NCI-H345 (cell line): ENCODE measurements at regions not wholly inside any gene's neighbourhood (a gene's known extent, or its start where the extent isn't known, plus 50 kb on each side); places are given as distances from the start of the nearest gene placed in this dataset.
"Not testable (repeated sequence)": the region's sequence is repeated elsewhere in the genome, so short reads cannot be mapped to it uniquely, and the experiment has no call there.

ENCODE experiments used
- DNase-seq: peaks from one replicate; lab custom pipeline; 2025; lab: John Stamatoyannopoulos, UW

DNA sequence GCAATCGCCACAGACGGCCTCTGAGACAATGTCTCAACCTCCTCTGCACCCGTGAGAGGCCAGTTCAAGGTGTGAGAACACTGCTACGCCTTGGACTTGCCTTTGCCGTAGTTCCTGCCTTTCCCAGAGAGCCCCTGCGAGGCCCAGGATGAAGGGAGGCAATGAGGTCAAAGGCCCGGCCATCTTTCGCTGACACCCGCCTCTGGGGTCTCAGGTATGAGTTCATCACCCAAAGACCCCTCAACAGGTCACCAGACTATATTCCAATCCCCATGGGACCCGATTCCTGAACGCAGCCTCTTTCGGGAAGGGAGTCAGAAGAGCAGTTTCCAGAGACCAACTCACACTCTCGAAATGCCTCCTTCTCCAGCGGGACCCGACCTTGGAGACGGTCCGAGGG lies 573.5 kb downstream of the KCNJ18 start:
- no peak for DNase-seq

DNA sequence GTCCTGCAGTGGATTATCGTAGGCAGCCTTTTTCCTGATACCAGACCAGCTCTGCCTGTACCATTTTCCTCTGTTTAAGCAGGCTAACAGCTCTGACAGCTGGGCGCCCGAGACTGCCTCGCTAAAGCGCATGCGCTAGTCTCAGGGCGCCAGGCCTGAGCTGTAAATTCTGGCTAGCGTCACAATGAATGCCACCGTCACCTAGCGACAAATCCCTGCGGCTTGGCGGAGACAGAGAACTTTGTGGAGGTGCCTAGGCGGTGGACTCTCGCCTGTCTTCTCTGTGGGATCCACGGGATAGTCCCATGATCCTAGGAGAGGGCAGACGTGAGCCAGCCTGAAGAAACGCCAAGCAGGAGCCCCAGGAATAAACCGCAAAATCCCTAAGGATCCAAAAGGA lies 573.9 kb downstream of the KCNJ18 start:
- DNase-seq, result no peak

DNA sequence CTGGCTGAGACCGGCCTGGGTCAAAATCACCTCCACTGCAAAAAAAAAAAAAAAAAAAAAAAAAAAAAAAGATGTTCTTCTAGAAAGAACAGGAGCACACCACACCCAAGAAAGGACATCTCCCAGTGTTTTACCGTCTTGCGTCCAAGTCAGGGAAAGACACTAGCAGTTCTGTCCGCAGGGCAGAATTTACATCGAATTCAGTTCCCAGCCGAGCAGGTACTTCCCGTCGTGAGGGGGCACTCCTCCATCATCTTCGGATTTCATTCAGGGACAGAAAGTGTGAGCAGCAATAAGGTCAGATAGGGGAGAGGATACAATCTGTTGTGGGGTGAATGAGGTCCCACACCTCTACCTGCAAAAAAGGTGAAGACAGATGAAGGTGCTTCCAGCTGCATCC lies 574.7 kb downstream of the KCNJ18 start:
- no peak for DNase-seq

DNA sequence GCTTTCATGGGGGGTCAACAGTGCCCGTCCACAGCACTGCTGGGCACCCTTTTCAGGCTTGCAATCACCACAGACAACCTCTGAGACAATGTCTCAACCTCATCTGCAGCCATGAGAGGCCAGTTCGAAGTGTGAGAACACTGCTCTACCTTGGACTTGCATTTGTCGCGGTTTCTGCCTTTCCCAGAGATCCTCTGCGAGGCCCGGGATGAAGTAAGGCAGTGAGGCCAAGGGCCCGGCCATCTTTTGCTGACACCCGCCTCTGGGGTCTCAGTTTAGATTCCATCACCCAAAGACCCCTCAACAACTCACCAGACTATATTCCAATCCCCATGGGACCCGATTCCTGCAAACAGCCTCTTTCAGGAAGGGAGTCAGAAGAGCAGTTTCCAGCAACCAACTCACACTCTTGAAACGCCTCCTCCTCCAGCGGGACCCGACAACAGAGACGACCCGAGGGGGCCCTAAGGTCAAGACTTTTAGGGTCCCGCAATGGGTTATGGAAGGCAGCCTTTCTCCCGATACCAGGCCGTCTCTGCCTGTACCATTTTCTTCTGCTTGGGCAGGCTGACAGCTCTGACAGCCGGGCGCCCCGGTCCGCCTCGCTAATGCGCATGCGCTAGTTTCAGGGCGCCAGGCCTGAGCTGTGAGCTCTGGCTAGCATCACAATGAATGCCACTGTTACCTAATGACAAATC lies 576.0 kb downstream of the KCNJ18 start:
- no peak for DNase-seq

DNA sequence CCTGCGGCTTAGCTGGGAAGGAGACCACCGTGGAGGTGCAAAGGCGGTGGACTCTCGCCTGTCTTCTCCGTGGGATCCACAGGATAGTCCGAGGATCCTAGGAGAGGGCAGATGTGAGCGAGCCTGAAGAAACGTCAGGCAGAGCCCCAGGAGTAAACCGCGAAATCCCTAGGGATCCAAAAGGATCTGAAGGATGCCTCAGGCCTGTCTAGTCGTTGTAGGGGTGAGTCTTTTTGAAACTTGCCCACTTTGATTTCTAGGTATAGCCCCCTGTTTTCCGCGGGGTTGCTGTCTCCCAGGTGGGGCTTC lies 576.5 kb downstream of the KCNJ18 start:
- no peak for DNase-seq

DNA sequence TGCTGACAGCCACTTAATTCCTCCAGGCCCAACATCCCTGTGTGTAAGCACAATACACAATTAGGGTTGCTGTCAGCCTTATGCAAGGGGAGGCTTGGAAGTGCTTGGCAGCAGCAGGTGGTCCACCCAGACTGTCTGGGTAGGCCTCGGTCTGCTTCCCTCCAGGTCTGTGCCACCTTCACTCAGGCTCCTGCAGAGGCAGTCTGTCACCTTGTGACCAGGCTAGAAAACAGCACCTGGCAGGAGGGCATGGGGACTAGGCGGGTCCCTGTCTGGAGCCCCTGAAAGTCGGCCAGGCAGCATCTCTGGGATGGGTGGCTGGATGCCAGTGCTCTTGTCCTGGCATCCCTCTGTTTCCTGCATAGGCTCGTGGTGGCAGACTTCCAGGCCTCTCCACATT lies 578.1 kb downstream of the KCNJ18 start:
- no peak for DNase-seq

DNA sequence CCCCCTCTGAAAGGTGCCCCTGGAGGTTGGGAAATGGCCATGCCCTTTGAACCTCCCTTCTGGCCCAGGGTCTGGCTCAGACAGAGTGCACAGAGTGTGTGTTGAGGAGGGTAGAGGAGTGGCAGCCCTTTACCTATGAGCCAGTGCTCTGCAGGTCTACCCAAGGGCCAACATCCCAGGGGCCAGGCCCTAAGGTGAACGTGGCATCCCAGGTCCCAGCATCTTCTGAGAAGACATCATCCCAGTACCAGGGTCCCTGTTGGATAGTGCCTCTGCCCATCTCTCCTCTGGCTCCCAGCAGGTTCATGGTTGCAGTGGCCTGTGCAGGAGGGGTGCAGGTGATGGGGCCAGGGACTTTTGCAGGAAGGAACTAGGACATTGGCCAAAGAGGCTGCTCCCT lies 578.5 kb downstream of the KCNJ18 start:
- DNase-seq, result not testable (repeated sequence)

DNA sequence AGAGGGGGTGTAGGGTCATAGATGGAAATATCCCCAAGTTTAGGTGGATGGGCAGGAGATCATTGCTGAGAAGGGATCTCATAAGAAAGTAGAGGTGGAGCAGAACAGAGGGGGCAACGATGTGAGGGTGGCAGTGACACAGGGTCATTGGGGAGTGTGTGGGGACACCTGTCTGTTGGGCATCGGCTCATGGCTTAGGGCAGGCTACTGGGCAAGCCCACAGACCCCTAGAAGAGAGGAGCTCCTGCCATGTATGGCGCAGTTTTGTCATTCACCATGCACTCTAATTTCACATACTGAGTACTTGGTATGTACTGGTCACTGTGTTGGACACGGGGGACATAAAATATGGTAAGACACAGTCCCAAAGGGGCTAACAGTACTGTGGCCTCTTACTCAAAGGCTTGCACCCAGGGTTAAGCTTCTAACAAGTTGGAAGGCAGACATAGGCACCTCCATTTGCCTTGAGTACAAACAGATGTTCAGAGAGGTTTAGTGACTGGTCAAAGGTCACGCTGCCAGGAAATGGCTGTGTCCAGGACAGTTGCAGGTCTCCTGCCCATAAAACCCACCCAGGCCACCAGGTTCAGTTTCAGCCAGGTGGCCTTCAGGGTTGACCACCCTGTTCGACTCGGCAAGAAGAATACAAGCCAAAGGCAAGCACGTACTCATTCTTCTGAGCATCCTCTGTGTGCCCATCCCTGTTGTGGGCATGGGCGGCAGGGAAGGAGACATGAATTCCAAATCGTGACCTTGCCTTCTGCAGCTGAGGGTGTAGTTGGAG lies 580.2 kb downstream of the KCNJ18 start:
- DNase-seq, result no peak

DNA sequence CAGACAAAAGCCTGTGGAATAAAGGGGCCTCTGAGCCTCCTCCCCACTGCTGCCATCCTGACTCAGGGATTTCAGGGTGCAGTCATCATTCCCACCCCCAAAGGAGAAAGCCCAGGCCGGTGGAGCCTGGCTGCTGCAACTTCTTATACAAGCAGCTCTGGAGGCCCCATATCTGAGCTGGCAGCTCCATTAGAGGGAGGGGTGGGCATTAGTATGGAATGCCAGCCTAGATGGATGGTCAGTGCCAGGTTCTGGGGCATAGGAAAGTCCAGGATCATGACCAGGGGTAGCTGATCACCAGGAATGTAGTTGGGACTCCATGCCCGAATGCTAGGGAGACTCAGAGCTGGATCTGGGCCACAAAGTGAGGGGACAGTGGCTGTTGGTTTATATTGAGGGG lies 581.0 kb downstream of the KCNJ18 start:
- no peak for DNase-seq

DNA sequence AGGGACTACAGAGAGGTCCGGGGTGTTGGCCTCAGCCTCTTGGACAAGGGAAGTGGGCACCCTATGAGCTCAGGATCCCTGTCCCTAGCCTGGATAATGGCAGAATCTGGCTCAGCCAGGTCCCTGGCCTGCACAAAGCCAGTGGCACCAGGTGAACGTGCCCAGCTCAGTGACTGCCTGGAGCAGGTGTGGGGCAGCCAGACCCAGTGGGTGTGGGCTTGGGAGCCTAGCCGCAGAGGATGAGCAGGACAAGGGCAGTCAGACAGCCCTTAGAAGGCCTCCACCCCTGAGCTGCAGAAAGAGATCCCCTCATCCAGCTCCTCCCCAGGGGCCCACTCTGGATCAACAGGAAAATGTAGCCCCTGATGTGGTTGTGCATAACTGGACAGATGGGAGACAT lies 585.3 kb downstream of the KCNJ18 start:
- no peak for DNase-seq

DNA sequence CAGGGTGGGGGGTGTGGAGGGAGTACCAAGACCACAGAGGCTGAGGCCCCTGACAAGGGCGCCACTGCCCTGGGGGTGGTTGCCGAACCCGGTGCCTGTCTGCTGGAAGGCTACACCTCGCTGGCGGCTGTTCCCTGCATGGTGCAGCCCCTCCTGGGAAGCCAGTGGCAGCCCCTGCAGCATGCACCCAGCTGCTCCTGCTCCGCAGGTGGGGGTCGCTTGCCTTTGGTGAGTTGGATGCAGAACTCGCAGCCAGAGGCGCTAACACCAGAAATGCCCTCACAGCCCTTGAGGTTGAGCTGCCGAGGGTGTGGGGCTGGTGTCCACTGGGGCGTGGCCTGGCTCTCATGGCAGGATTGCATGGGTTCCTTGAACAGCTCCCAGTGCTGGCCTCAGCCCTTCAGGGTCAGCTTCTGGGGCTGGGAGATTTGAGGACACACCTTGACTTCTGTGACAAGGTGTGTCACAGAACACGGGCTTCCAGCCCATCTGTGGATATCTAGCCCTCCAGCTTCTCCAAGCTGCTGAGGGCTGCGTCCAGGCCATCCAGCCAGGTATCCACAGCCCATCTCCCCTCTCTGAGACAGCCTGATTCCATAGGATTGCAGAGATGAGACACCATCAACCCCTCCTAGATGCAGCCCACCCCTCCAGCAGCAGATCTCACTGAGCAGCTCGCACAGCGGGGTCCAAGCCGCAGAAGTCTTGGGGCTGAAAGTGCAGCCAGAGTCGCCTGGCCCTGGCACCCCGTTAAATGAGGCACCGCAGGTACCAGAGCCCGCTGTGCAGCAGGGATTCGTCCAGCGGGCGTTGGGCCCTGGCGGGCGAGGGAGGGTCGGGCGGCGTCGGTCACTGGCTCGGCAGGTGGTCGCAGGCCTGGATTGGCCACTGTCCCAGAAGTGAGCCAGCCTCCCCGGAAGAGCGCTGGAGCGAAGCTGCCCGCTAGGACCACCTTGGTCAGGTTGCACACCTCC lies 586.3 kb downstream of the KCNJ18 start:
- DNase-seq, result no peak

DNA sequence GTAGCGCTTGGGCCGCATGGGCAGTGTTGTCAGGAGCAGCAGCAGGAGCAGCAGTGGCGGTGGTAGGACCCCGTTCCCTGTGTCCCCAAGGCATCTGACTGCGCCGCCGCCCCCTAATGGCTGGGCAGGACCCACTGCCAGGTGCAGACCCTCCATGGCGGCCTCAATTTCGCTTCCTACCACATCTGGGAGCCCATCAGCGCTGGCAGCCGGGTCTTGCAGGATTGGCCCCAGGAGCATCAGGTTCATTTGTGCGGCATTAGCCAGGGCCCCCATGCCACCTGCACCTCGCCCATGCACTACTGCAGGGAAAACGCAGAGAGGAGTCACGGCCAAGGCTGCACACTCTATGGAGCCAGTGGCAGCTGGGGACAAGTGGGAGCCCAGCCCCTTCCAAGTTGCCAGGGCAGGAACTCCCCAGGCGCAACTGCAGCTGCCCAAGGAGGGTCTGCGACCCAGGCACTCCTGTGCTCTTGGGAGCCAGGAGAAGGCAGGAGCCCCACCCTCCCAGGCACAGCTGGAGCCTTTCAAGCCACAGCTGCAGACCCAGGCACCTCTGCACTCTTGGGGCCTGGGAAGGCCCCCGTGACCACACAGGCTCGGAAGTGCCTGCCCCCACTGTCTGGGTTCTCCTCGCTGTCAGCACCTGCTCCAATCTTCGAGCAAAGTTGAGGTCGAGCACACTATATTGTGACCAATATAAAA lies 594.2 kb downstream of the KCNJ18 start:
- DNase-seq, result no peak

DNA sequence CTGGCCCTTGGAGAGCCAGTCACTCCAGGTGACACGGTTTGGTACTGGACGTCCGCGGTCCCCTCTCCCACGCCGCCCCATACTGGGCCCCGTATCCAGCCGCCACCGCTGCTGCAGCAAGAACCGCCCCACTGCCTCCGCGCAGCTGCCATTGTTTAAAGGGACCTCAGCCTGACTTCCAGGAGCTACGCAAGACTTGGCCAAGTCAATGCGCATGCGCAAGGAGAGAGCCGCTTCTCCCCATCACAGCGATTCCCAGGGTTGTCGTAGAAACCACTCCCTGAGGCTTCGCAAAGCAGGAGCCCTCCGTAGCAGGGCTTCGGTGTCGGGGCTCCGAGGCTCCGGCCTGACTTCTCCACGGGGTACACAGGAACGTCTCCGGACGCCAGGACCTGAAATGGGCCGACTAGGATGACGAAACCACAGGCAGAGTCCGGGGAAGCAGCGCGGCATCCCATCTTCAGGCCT lies 606.2 kb downstream of the KCNJ18 start:
- not testable (repeated sequence) for DNase-seq

DNA sequence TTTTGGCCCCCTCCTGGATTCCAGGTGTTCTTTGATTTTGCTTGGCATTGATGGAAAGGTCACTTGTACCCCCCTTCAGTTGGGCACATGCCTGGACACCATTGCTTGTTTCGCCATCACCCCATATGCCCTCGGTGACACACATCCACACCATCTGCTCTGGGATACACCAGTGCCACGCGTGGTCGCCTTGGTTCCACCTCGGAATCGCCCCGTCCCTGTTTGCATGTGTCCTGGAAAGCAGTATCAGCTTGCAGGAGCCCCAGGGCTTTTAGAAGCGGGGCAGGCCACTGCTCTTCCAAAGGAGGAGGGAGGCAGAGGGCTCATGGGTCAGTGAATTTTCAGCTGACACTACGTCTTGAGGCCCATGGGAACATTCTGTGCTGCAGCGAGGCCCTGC lies 607.9 kb downstream of the KCNJ18 start:
- DNase-seq, result no peak

DNA sequence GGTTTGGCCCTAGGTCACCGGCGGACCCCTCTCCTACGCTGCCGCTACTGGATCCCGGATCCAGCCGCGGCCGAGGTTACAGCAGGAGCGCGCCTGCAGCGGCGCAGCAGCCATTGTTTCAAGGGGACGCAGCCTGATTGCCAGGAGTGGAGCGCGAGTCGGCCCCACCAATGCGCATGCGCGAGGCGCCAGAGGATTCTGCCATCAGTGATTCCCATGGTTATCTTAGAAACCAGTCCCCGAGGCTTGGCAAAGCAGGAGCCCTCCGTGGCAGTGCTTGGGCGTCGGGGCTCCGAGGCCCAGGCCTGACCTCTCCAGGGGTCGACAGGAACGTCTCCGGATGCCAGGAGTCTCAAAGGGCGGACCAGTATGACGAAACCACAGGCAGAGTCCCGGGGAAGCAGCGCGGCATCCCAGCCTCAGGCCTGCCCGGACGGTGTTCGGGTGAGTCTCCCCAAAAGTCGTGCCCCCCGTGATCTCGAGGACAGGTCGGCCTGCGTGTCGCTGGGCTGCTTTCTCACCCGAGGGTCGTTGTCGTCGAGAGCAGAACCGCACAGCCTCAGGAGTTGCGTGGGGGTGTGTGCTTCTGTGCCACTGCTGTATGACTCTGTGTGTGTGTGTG lies 608.5 kb downstream of the KCNJ18 start:
- no peak for DNase-seq

DNA sequence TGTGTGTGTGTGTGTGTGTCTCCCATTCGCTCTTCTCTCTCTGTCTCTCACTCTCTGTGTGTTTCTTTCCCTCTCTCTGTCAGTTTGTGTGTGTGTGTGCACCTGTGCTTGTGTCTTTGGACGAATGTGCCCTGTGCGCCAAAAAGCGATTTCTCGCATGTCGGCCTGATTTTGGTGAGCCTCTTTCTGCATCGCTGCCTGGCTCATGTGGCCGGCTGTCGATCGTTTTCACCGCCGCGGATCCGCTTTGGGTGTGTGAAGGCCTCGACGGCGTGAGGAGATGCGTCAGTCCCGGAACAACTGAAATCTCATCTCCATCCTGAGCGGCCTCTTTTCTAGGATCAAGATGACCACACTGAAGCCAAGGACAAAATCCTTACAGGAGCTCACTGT lies 609.0 kb downstream of the KCNJ18 start:
- no peak for DNase-seq

DNA sequence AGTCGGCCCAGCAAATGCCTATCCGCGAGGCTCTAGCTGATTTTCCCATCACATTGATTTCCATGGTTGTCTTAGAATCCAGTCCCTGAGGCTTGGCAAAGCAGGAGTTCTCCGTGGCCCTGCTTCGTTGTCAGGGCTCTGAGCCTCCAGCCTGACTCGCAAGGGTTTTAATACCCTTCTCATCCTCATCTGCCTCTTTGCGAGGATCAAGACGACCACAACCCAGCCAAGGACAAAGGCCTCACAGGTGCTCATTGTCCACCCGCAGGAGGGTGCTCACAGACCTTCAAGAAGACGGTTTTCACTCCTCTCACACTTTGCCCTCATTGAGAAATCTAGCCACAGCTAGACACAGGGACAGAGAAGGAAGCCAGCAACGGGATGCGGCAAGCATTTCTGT lies 610.8 kb downstream of the KCNJ18 start:
- no peak for DNase-seq

DNA sequence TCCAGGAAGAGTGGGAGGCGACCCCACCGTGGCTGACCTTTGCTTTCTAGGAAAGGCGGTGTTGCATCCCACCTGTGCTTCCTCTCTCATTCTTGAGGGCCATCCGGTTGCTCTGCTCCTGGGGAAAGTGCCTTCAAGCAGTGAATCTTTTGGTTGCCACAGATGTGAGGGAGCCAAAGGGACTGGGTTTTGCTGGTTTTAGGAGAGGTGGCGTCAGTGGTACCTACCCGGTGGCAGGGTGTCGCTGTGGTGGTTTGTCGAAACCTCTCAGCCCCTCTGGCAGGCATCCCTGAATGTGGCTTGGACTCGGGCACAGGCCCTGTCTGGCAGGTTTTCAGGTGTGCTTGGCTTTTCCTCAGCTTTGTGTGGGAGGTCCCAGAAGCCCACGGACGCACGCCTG lies 611.5 kb downstream of the KCNJ18 start:
- no peak for DNase-seq

DNA sequence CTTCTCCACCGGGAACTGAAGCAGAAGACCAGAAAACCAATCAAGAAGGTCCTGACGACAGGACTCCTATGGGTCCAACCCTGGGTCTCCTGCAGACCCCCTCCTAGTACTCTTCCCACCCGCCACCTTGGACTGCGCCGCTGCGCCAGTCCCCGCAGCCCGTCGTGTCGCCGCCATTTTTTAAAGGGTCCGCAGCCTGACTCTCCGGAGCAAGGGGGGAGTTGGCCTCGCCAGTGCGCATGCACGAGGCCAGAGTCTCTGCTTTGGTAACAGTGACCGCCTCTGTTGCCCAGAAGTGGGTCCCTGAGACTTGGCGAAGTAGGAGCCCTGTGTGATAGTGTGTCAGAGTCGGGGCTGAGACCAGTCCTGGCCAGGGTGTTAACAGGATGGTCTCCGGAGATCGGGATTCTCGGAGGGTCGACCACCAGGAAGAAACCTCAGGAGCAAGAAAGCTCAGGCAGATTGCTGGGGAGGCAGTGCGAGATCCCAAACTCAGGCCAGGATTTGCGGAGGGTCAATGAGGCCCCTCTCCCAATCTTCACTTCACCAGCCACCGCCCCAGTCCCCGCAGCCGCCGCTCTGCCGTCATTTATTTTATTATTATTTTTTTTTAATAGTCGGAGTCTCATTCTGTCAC lies 612.5 kb downstream of the KCNJ18 start:
- no peak for DNase-seq

DNA sequence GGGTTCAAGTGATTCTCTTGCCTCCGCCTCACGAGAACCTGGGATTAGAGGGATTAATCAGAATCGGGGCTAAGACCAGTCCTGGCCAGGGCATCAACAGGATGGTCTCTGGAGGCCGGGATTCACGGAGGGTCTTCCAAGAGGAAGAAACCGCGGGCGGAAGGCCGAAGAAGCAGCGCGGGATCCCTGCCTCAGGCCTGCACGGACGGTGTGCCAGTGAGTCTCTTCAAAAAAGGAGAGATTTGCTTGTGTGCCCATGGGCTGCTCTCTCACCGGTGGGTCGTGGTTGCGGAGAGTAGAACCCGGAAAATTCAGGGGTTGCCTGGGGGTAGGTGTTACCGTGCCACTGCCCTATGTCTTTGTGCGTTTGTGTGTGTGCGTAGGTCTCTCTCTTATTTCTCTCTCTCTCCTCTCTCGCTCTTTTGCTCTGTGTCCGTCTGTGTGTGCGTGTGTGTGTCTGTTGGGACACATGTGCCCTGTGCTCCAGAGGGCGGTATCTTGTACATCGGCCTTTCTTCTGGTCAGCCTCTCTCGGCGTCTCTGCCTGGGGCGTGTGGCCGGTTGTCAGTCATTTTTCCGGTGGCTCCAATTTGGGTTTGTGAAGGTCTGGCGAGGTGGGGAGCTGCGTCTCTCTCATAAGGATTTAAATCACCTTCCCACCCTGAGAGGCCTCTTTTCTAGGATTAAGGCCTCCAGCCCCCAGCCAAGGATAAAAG lies 613.2 kb downstream of the KCNJ18 start:
- no peak for DNase-seq
